NCI-H446 (cell line): ENCODE measurements at regions not wholly inside any gene's neighbourhood (a gene's known extent, or its start where the extent isn't known, plus 50 kb on each side); places are given as distances from the start of the nearest gene placed in this dataset.
"Not testable (repeated sequence)": the region's sequence is repeated elsewhere in the genome, so short reads cannot be mapped to it uniquely, and the experiment has no call there.

Experiments
- DNase-seq, 2 experiments: peaks; one replicate each; lab custom pipeline; 2025; lab: John Stamatoyannopoulos, UW

DNA sequence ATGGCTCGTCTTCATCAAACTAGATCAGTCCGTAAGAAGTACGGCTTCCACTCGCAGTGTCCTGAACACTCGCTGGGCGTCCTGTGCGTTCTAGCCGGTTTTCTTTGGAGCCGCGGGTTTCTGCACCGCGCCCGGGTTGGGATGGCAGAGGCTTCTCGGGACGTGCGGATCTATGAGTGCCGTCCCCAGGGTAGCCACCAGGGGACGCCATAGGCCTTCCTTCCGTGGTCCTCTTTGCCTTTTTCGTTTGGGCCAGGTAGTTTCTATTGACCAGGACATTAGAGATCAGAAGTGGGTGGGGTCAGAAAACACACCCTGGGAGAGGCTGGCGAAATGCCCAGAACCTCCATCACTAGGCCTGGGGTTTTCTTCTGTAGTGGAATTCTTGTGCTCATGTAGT, 273.8 kb downstream of the FAM72C start:
- peak in 1 of 2 experiments; percentile 4 for DNase-seq

DNA sequence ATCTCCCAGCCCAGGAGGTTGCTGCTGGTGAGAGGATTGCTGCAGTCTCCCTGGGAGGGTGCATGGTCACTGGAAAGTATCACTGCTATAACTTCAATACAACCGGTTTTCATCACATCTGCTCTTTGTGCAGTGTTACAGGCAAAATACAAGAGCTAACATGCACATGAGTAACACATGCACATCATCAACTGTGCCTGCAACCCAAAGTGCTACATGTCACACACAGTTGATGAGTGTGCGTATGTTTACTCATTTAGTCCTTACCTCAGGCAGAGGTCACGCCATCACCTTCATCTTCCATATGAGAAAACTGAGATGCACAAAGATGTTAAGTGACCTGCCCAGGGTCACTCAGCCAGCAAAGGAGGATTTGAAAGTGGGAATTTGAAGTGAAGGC, 277.7 kb downstream of the FAM72C start:
- no peak for DNase-seq

DNA sequence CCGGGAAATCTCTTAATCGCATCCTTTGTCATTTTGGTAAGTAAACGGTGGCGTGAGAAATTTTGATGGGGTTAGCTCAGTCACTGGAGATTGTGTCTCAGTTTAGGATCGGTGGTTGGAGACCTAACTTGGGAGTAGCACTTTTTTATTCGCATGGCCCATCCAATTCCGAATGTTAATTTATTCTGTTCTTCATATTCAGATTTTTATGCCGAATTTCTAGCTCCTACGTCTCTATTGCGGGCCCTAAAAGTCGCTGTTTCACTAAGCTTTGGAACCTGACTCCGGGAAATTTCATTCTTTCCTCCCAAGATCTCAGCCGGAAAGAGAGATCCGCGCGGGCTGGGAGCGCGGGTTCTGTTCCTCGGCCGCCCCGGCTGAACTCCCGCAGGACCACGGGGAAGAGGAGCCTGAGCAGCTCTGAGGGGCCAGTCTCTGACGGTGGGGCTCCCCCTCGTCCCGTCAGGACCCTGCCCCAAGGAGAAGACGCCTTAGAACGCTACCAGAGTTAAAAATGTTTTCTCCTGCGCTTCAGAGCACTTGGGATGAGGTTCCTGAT, 279.7 kb downstream of the FAM72C start:
- DNase-seq: no peak

DNA sequence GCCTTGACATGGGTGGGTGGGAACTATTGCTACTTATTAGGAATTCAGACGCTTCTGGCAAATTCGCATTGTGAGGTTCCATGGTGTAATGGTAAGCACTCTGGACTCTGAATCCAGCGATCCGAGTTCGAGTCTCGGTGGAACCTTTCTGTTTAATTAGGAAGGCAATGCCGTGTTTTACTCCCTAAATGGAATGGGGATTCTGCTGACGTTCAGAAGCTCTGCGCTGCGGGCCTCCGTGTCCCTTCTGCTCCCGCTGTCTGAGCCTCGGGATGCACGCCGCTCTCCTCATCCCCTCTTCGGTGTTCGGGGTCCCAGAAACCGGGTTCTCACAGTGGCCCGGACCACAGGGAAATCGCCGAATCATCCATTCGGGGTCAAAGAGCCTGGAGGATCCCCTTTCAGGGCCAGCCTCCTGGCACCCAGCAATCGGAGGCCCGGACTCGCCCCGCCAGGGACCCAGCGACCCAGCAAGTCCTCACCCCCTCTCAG, 280.3 kb downstream of the FAM72C start:
- peak in 1 of 2 experiments; percentile 0 for DNase-seq

DNA sequence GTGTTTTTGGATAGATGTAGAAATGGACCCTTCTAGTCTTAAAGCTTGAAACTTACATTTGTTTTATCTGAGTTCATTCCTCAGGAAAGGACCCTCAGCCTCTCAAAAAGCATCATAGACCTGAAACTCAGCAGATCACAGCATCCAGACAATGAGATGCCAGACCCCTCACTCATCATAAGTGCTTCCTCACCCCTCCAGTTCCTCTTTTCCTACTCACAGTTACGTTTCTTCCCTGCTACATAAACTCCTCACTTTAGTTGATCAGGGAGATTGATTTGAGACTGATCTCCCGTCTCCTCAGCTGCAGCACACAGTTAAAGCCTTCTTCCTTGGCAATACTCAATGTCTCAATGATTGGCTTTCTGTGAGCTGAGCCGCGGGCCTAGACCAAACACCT, 282.0 kb downstream of the FAM72C start:
- no peak for DNase-seq

DNA sequence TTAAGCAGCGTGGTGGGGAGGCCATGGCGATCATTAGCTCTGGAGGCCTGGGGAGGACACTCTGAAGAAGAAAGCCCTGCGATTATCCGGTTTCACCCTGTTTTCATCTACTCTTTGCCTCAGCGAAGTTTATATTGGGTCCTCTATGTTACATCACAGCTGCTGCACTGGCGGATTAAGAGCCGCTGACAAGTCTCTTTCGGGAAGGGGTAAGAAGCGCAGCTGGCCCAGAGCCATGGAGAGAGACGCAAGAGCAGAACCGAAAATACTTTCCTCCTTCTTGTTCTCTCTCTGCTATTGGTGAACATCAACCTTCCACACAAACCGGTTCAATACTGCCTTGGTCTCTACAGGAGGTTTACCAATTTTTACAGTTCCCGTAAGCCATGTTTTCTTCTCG, 291.5 kb downstream of the FAM72C start:
- no peak for DNase-seq

DNA sequence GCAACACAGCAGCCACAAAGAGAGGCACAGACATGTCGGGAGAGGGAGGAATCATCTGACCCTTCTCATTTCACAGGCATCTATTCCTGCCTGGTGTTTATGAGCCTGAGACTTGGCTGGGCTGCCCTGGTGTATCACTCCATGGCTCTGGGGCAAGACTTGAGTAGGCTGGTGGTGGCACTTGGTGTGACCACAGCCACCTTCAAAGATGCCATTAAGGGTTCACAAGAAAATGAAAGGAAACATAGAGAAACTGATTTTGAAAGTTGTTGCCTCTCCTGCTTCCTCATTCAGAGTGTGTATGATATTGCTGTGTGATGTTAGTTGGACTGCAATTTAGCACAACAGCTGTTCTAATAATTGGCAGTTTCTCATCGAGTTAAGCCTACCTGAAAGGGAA, 298.8 kb downstream of the FAM72C start:
- no peak for DNase-seq

DNA sequence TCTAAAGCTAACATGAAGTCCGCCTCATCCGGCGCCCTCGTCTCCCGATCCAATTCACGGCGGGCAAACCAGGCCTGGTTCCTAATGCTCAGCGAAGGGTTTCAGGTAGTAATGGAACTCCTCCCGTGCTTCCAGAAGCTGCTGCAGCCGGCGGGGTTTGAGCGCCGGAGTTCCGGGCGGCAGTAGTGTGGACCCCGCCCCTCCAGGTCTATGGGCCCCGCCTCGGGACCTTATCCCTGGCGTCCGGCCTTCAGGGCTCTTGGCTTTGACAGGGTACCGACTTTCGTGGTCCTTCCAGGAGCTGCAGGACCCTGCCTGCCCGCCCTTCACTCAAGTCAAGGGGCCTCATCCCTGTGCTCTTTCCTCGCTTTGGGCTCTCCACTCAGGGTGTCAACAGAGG, 304.1 kb downstream of the FAM72C start:
- DNase-seq: no peak

DNA sequence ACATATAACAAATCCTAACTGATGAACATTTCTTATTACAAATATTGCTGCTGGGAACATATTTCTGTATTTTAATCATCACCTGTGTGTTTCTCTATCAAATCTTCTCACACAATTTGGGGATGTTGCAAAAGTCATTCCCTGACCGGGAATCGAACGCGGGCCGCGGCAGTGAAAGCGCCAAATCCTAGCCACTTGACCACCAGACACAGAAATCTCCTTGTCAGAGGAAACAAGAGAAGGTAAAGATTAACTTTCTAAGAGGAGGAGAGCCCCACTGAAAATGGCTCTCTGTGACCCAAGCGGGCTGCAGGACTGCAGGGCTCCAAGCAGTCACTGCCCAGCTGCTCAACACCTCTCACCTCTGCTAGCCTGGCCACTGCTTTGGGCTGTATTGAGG, 304.9 kb downstream of the FAM72C start:
- DNase-seq: no peak

DNA sequence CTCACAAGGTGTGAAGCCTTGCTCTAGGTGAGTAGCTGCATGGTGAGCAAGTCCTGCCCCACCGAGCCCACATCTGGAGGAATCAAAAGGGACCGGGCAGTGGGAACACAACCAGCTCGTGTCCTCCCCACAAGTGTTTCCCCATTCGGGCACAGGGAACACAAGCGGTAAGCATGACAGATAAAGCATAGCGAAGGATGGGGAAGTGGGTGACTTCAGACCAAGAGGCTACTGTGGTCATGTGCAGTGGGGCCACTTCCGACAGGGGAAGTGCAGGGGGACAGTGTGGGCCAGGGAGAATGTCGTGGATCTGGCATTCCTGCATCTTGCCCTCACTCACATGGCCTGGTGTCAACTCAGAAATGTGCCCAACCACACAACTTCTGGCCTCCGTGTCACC, 306.2 kb downstream of the FAM72C start:
- no peak for DNase-seq

DNA sequence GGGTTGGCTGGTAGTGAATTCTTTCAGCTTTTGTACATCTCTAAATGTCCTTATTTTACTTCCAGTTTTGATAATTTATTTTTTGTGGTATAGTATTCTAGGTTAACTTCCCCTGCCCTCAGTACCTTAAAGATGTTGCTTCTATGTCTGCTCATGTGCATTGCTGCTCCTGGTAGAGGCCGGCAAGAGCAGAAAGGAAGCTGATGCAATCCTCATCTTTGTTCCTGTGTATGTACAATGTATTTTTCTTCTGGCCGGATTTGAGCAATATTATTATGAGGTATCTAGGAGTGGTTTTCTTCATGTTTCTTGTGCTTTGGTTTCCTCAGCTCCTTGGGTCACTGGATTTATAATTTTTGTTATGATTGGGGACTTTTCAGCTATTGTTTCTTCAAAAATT, 308.7 kb downstream of the FAM72C start:
- not testable (repeated sequence) for DNase-seq

DNA sequence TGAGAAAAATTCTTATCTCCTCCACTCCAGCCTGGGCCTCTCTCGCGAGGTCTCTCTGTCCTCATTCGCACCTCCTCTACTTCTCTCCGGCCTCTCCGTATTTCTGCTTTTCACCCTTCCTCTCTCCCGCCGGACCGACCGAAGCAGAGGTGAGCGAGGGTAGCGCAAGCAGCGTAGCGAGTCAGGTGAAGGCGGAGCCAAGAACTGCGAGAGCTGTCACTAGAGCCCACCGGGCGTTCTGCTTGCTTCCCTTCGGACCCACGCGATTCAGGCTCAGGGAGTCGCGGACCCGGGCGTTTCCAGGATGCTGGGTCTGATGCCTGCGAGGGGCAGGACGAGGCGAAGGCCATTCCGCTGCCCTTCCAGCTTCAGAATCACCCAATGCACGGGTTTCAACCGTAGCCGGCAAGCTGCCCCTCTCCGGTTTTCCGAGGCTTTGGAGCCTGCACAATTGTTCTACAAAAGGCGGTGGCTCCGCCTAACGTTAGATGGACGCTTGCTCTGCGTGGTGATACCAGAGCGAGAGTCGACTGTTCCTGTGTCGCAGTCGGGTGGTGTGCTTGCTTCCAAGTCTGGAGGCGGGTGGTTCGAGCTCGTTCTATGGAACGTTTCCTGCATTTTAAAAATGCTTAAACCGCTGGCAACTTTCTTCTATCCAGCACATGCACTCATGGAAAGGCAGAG, 310.2 kb downstream of the FAM72C start:
- DNase-seq: no peak

DNA sequence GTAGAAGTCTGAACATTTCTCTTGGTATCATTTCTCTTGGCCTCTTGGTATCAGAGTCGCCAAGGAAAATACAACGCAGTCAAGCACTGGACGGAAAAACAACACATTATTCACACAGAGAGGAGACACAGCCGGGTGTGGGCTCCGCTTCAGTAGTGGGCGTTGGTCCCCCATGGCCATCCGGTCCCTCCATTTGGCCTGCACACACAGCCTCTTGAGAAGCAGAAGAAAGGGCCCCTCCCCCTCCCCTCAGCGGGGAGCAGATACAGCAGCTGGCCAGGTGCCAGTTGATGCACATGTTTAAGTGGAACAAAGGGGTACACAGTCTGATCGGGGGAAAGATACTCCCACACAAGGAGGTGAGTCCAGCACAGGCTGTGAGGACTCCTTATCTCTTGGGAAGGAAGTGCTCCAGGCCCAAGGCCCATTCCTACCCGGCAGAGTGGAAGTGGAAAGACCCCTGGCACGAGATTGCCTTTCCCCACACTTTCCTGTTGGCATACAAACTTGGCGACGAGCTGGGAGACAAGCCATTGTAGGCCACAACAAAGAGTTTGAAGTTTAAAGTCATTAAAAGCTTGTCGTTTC, 311.3 kb downstream of the FAM72C start:
- no peak for DNase-seq

DNA sequence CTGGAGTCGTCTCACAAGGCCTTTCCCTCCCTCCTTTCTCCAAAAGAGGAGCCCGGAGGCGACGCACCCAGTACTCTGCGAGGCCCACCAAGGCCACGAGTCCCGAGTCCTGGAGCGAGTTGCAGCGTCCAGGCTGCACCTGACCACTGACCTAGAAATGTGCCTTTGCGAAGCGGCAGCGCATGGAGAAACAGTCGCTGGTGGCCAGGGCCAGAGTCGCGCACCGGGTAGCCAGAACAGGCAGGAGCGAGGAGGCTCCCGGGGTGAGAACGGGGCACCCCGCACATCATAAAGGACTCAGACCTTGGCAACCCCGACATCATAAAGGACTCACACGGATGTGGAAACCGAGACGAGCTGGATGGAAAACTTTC, 318.4 kb downstream of the FAM72C start:
- DNase-seq: no peak

DNA sequence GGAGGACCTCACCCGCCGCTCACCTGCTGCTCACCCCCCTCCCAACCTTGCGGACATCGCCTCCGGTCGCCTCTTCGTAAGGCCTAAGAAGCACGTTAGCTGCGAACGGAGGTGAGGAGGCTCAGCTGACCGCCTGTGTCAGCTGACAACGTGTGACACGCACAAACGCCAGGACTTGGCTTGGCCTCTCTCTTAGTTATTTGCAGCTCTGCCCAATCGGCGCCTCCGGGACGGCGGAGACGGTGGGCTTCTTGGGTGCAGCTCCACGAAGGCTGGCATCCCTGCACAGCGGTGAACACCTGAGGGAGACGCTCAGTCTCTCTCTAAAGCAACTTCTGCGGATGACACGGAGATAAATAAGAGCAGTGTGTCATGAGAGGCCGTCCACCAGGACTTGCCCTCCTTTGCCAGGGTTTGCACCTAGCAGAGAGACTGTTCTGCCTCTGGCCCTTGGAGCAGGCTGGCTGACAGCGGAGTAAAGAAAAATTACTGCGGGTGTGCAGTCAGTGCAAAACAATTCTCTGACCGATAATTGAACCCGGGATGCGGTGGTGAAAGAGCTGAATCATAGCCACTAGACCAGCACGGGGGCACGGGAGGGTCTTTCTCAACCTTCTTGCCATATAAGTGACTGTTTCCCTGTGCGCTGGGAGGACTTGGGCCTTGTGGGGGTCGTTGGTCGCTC, 318.9 kb downstream of the FAM72C start:
- DNase-seq: no peak

DNA sequence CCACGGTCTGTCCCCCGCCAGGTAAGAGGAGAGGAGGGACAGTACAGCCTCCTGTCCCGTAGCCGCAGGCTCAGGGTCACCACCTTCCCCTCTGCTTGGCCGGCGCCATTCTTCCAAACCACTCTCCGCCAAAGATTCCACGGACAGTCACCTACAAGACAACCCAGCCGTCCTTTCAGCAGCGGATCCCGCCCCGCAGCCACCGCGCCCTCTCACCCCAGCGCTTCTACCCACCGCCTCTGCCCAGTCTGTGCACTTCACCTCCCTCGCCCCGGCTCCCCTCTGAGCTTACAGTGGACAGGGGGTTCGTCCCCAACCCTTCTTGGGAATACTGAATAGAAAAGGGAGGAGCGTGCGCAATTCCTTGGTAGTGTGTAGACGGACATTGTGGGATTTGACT, 319.6 kb downstream of the FAM72C start:
- no peak for DNase-seq

DNA sequence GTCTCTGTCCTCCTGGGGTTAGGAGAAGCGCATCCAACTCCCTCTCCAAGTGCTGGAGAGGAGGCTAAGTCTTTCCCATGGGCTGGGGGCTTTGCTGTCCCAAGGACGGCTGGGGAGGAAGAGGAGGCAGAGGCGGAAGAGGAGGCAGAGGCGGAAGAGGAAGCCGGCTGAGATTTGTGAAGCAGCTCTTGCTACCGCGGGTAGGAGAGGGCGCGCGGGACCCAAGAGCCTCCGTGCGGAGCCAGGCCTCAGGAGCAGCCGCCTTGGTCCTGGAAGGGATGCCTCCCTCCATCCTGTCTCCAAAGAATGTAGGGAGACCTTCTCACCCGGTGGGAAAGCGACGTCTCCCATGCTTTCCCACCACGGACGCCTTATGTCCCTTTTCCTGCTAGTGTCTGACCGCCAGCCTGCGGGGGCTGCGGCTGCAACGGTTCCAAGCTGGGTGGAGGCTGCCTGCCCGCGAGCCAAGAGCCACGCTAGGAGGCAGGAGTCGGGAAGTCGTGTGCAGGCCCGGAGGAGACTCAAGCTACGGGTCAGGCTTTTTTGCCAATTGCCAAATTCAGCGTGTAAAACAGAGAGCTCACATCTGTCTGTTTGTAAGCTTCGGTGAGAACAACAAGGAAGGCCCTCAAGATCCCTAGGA, 320.3 kb downstream of the FAM72C start:
- no peak for DNase-seq

DNA sequence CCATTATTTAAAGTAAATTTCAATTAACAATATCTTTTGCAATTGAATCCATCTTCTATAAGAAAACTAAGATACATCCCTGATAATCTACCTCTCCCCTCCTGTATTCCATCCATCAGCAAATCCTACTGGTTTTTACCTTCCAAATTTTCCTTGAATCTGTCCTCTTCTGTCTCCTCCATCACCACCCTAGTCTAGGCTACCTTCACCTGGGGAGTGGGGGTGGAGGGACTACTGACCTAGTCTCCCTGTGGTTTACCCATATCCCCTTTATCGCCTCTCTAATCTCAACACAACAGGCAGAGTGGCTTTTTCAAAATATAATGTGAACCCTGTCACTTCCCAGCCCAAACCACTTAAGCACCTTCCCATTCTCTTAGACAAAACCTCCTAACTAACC, 327.8 kb downstream of the FAM72C start:
- DNase-seq: not testable (repeated sequence)

DNA sequence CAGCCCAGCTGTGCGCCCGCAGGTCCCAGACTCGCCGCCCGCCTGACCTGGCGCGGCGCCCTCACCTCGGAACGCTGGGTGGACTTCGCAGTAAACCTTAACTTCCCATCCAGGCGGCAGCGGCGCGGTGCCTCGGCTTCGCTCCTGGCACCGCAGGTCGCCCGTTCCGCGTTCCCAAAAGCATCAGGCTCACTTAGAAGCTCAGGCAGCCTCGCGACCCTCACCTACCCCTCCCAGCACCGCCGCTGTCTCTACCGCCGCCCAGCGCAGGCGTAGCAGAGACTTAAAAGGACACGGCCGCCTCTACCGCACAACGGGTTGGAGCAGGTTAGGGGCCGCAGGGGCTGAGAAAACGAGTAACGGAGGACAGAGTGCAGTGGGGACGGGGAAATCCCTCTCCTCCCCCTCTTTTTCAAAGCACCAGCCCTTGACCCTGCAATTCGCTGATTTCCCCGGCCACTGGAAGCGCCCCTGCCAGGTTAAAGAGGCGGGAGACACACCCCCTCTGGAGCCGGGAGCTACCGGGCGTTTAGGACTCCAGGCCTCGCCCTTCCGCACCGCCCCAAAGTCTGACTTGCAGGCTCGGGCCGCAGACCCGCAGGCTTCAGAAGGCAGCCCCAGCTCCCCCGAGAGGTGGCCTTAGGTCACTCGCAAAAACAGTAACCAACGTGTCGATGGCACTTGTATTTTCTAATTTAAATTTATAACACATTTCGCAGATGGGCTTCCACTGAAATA, 328.5 kb downstream of the FAM72C start:
- no peak for DNase-seq

DNA sequence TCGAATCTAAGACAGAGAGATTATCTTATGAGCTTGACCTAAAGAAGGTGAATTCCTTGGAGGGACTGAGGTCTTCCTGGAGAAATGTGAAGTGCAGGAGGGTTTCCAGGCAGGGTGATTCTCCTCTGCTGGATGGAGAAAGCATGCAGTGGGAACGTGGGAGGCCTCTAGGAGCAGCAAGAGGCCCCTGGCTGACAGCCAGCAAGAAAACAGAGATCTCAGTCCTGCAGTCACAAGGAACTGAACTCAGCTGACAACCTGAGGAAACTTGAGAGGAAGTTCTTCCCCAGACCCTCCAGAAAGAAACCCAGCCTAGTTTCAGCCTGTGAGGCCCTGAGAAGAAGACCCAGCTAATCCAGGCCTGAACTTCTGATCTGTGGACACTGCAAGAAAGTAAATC, 345.9 kb downstream of the FAM72C start:
- no peak for DNase-seq

DNA sequence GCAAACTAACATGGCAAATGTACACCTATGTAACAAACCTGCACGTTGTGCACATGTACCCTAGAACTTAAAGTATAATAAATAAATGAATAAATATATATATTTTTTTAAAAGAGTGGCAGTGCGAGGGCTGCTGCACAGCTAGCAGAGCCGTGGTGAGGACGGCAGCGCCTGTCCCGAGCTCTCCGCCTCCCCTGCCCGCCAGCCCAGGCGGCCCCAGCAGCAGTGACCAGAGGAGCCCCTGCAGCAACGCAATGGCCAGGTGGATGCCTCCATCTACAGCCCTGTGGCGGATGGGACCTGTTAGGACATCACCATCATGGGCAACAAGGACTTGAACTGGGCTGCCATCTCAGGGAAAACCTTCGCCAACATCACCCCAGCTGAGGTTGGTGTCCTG, 351.9 kb downstream of the FAM72C start:
- no peak for DNase-seq

DNA sequence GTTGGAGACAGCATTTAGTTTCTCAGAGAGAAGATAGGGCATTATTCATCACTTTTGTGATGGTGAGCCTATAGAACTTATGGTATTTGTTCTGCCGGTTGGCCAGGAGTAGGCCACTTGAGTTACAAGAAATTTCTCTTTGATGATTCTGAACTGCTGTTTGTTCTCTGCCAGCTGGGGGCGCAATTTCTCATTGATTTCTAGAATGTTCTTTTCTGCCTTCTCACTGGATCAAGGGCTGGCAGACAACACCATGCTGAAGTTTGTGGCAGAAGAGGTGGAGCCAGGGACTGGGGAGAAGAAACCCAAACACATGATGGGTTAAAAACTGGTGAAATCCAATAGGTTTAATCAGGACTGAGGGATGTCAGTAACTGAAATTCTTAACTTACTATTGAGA, 360.6 kb downstream of the FAM72C start:
- DNase-seq: no peak
